Neural cell (in vitro differentiated cells): ENCODE measurements at regions not wholly inside any gene's neighbourhood (a gene's known extent, or its start where the extent isn't known, plus 50 kb on each side); places are given as distances from the start of the nearest gene placed in this dataset.

ENCODE experiments used
- EZH2 ChIP-seq: fragments of 200-600, 300-800 bp; shearing (Covaris generic), sonication (generic); IDR thresholded peaks from 2 replicates; pipeline ENCODE4 v1.6.1; 2014; ENCODE audit warnings: antibody characterized with exemption, low read length, borderline replicate concordance, mild to moderate bottlenecking; ENCODE audit not compliant: insufficient read depth, poor library complexity, severe bottlenecking
- MXI1 ChIP-seq: fragments of 450-650 bp; conservative IDR thresholded peaks from 2 replicates; pipeline ENCODE4 v1.6.1; 2014; ENCODE audit warnings: antibody characterized with exemption, mild to moderate bottlenecking; ENCODE audit not compliant: poor library complexity, severe bottlenecking
- POLR2AphosphoS5 ChIP-seq: IDR thresholded peaks from 2 replicates; pipeline ENCODE4 v1.6.1; 2012
- TF ChIP-seq, protein P1 (sequence below): fragments of 450-650 bp; IDR thresholded peaks from 2 replicates; pipeline ENCODE4 v1.5.1; 2014; ENCODE audit warnings: antibody characterized with exemption, mild to moderate bottlenecking, moderate library complexity; ENCODE audit not compliant: poor library complexity, severe bottlenecking

DNA sequence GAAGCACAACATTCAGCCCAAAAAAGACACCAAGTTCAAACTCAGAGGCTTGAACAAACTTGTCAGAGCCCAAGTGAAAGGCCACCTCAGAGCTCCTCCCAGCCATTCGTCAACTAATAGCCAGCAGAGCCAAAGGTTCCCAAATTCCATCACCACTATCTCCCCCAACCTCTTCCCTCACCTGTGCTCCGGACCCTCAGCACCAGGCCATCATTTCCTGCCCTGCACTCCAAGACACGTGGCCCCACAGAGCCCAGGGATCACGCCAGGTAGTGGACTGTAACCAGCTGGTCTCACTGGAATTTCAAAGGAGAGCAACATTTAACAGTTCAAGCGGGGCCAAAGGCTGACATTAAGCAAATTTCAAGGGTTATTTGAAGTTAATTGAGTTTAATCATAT, 245.2 kb upstream of the IGF1R start:
- TF ChIP-seq POLR2AphosphoS5 (no peak), EZH2 (no peak), MXI1 (no peak)
- TF ChIP-seq, protein P1, sequence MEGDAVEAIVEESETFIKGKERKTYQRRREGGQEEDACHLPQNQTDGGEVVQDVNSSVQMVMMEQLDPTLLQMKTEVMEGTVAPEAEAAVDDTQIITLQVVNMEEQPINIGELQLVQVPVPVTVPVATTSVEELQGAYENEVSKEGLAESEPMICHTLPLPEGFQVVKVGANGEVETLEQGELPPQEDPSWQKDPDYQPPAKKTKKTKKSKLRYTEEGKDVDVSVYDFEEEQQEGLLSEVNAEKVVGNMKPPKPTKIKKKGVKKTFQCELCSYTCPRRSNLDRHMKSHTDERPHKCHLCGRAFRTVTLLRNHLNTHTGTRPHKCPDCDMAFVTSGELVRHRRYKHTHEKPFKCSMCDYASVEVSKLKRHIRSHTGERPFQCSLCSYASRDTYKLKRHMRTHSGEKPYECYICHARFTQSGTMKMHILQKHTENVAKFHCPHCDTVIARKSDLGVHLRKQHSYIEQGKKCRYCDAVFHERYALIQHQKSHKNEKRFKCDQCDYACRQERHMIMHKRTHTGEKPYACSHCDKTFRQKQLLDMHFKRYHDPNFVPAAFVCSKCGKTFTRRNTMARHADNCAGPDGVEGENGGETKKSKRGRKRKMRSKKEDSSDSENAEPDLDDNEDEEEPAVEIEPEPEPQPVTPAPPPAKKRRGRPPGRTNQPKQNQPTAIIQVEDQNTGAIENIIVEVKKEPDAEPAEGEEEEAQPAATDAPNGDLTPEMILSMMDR, result no peak
